NCI-H187 (cell line): ENCODE measurements at regions not wholly inside any gene's neighbourhood (a gene's known extent, or its start where the extent isn't known, plus 50 kb on each side); places are given as distances from the start of the nearest gene placed in this dataset.
A peak's percentile ranks its signal among the peaks of the same experiment; 100 is the strongest.

Source experiments
- DNase-seq, 2 experiments: peaks; one replicate each; lab custom pipeline; 2025; lab: John Stamatoyannopoulos, UW

DNA sequence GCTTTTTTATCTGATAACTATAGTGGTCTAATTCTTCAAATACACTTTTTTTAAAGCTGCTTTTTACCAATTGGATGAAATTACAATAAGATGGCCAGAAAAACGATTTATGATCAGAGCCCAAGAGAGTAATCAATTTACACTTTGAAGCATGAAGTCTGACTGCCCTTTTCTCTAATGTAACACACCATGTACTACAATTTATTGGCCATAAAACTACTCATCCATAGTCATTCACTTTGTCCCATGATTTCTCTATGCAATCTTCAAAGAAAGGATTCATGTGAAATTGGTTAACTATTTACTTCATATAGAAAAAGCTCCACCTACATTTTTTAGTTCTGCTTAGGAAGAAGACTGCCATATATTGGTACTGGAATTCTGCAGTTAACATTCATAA is 73.6 kb upstream of the CAST start:
- DNase-seq = no peak

DNA sequence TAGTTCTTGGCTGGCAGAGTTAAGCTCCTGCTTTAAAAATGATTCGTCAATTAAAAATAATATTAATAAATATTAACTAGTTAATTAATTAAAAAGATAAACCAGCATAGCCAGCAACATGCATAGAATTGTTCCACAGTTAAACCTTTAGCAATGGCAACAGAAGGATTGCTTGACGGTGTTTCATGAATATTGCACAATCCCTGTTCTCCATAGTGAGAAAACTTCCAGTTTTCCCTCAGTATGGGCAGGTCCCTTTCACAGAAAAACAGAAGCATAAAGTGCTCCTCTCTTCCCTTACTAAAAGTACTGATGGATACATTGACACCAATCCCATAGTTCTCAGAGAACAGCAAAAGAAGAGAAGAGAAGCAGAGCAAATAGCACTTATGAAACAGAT is 71.4 kb upstream of the CAST start:
- DNase-seq = no peak

DNA sequence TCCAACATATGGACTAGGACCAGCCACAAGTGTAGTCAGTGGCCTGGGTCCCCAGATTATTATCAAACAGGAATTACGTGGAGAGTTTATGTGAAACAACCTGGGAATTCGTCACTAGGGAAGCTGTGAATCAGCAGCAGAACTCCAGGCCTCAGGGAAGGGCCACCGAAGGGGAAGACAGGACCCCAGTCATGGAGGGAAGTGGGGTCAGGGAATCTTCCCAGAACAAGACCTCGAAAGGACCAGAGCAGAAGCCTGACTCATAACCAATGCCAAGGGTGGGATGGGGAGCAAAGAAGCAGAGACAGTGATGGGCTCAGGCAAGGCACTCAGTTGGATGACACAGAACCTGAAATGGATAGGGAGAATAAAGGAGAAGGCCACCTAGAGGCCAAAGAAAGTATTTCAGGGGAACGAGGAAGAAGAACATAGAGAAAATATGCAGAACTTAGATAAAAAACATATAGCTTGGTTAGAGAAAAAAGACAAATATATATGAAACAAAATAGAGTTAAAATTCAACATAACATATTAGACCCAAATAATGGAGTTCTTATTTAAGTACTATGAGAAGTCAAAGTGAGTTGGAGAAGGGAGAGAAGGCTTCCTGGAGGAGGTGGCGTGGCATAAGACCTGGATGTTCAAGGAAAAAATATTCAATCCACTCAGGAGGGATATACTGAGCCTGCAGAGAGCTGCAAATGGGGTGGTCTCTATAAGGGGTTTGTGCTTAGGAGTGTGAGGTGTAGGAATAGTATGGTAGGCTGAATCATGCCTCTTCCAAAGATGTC is 66.7 kb upstream of the CAST start:
- no peak for DNase-seq

DNA sequence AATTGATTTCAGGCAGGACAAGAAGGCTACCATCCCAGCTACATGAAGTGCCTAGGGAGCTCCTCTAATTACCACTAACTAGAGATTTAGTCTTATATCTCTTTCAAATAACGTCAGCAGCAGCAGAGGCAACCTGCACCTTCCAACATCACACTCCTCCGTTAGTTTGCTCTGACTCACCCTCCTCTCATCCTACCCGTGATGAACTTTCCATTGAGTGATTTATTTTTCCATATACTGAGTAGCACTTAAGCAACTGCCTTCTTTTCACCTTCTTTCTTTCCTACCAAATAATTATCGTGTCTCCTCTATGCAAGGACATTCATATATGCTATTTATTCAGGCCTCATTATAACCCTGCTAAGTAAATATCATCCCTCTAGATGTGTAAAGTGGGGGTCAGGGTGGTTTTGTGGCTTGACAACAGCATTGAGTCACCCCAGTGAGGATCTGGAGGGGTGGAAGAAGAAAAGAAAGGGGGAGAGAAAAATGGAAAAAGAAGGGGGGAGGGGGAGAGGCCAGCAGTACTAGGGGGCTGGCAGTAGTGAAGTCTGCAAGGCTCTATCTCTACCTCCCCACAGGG is 64.6 kb upstream of the CAST start:
- DNase-seq = no peak

DNA sequence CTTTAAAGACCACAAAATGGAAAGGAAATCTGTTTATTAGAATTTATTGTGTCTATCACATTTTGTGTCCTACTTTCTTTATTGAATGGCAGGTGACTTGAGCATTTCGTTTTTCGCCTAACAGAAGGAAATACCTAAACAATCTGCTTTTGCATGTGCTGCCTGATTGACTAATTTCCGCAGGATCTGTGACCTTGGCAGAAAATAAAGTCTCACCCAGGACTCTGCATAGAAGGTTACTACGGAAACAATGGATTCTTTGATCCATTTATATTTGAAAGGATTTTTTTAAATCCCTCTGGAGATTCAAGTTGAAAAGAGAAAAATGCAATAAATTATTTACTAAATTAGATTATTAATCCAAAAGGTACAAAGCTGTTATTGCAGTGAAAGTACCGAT is 61.0 kb upstream of the CAST start:
- DNase-seq = no peak

DNA sequence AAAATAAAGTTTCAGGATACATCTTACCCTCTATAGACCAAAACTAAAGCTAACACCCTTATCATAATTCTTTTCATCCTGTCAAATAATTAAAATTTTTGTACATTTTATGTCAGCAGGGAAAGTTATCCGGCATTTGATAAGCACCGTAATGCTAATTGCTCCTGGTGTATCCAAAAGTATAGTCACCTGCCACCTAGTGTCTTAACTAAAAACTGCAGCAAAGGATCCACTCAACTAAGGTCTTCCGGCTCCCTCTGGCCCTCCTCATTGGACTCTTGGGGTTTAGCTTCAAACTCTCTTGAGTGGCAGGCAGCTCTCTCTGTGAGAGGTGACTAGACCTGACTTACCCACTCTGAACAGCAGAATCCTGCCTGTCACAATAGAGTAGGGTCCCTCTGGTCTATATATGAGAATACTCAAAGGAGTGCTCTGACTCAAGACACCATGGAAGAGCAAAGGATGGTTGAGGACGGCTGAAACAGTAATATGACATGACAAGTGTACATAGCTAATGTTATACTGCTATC is 60.4 kb upstream of the CAST start:
- peak; percentile 37 to 59 for DNase-seq

DNA sequence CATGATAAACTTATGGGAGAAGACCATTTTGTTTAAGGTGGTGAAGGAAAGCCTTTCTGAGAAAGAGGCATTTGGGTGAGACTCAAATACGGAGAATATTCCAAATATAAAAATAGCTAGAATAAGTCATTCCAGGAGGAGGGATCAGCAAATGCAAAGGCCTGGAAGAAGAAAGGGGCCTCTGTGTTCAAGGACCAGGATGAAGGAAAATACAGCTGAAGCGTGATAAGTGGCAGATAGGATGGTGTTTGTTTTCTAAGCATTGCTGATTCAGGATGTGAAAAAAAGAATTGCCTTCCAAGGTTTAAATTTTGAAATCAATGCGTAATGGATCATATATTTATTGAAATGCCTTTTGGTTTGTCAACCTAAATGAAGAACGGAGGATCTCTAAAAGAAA is 59.4 kb upstream of the CAST start:
- no peak for DNase-seq

DNA sequence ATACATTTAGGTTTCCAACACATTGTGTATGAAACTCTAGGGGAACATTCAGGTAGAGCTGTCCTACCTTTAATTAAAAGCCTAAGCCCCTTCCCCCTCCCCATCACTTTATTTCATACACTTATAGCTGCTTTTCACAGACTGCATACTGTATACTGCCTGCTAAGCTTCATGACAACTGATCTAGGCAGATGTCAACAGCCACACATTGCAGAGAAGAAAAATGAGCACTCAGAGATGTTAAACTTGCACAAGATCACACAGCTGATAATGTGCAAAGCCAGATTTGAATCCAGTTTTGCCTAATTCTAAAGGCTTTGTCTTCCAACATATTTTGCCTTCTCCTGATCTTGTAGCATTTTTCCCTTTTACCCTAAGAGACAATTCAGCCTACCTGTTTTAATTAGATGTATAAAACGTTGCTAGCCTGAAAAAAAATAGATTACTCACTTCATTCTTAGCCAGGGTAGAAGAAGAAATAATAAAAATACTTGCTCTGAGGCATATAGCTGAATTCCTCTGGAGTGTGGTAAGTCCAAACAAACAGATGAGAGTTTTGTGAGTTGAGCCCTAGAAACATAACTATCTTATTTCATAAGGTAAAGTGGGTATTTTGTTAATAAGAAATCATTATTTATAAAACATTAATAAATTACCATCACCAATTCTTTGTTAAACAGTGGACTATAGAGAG is 56.9 kb upstream of the CAST start:
- no peak for DNase-seq

DNA sequence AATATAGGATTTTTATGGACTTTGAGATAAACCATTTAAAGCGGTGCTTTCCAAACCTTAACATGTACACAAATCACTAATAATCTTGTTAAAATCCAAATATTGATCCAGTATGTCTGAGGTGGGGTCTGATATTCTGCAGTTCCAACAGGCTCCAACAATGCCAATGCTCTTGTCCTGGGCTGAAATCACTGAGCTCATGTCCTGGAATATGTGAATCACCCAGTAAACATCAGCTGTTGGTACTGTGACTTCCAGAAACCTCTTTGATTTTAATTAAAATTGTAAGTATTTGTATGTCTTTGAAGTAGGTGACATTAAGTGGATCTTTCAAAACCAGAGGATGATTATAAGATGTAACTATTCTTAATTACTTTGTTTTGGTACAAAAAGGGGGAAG is 52.8 kb upstream of the CAST start:
- DNase-seq = no peak

DNA sequence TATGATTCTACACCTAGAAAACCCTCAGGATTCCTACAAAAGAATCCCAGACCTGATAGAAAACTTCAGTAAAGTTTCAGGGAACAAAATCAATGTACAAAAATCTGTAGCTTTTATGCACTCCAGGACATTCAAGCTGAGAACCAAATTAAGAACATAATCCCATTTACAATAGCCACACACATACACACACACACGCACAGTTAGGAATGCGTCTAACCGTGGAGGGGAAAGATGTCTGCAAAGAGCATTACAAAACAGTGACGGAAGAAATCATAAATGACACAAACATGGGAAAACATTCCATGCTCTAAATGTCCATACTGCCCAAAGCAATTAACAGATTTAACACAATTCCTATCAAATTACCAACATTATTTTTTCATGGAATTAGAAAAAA is 51.4 kb upstream of the CAST start:
- DNase-seq = no peak

DNA sequence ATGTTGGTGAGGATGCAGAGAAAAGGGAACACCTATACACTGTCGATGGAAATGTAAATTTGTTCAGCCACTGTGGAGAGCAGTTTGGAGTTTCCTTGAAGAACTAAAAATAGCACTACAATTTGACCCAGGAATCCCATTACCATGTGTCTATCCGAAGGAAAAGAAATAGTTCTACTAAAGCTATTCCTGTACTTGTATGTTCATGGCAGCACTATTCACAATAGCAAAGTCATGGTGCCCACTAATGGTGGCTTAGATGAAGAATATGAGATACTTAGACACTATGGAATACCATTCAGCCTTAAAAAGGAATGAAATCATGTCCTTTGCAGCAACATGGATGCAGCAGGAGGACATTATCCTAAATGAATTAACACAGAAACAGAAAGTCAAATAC is 50.2 kb upstream of the CAST start:
- DNase-seq = no peak
